Neural cell (in vitro differentiated cells): ENCODE measurements at regions not wholly inside any gene's neighbourhood (a gene's known extent, or its start where the extent isn't known, plus 50 kb on each side); places are given as distances from the start of the nearest gene placed in this dataset.

Source experiments
- H2AFZ ChIP-seq: fragments of 200-600, 300-800 bp; sonication (generic), shearing (Covaris generic); 2 replicates; pipeline ENCODE4 v1.6.0; 2014; ENCODE audit warnings: low read depth, mild to moderate bottlenecking, antibody characterized with exemption, low read length, moderate library complexity
- H3F3A ChIP-seq: fragments of 200-600 bp; shearing (Covaris generic); 2 replicates; pipeline ENCODE4 v1.6.1; 2016; ENCODE audit warnings: mild to moderate bottlenecking, moderate library complexity, mixed read lengths, antibody characterized with exemption, low read length; ENCODE audit not compliant: insufficient read depth, poor library complexity, severe bottlenecking
- H3K27ac ChIP-seq: fragments of 200-600, 300-800 bp; sonication (generic), shearing (Covaris generic); 2 replicates; pipeline ENCODE4 v1.5.1; 2014; ENCODE audit warnings: mild to moderate bottlenecking, low read length, moderate library complexity
- H3K27me3 ChIP-seq: fragments of 300-800, 200-600 bp; sonication (generic), shearing (Covaris generic); 2 replicates; pipeline ENCODE4 v1.6.0; 2014; ENCODE audit warnings: mild to moderate bottlenecking, low read depth, low read length, moderate library complexity; ENCODE audit not compliant: insufficient read depth
- H3K36me3 ChIP-seq: fragments of 300-800, 200-600 bp; sonication (generic), shearing (Covaris generic); 2 replicates; pipeline ENCODE4 v1.5.1; 2014; ENCODE audit warnings: mild to moderate bottlenecking, antibody characterized with exemption, low read length, moderate library complexity; ENCODE audit not compliant: insufficient read depth
- H3K4me2 ChIP-seq: fragments of 300-800, 200-600 bp; sonication (generic), shearing (Covaris generic); 2 replicates; pipeline ENCODE4 v1.6.0; 2014; ENCODE audit warnings: mild to moderate bottlenecking, low read length
- H3K4me3 ChIP-seq: fragments of 300-800, 200-600 bp; sonication (generic), shearing (Covaris generic); 2 replicates; pipeline ENCODE4 v1.5.1; 2014; ENCODE audit warnings: mild to moderate bottlenecking, low read length, moderate library complexity
- H3K79me2 ChIP-seq: fragments of 200-600 bp; shearing (Covaris generic); replicated peaks from 2 replicates; pipeline ENCODE4 v1.6.0; 2014; ENCODE audit warnings: mild to moderate bottlenecking, low read length, moderate library complexity; ENCODE audit not compliant: insufficient read depth
- H3K9ac ChIP-seq: fragments of 300-800, 200-600 bp; sonication (generic), shearing (Covaris generic); 2 replicates; pipeline ENCODE4 v1.6.1; 2016; ENCODE audit warnings: mild to moderate bottlenecking, low read length, mixed read lengths
- H3K9me2 ChIP-seq: fragments of 200-600 bp; shearing (Covaris generic); 2 replicates; pipeline ENCODE4 v1.6.1; 2016; ENCODE audit warnings: mild to moderate bottlenecking, low read length, mixed read lengths; ENCODE audit not compliant: insufficient read depth
- H3K9me3 ChIP-seq: fragments of 200-600, 300-800 bp; sonication (generic), shearing (Covaris generic); 2 replicates; pipeline ENCODE4 v1.6.1; 2016; ENCODE audit warnings: mild to moderate bottlenecking, mixed run types, low read length, moderate library complexity, mixed read lengths
- H4K20me1 ChIP-seq: fragments of 200-600 bp; shearing (Covaris generic); 2 replicates; pipeline ENCODE4 v1.6.1; 2016; ENCODE audit warnings: mild to moderate bottlenecking, mixed run types; ENCODE audit not compliant: insufficient read depth
- EP300 ChIP-seq: fragments of 450-650 bp; conservative IDR thresholded peaks from 2 replicates; pipeline ENCODE4 v1.6.1; 2014; ENCODE audit warnings: antibody characterized with exemption, mild to moderate bottlenecking, moderate library complexity; ENCODE audit not compliant: poor library complexity, severe bottlenecking
- EZH2 ChIP-seq: fragments of 200-600, 300-800 bp; shearing (Covaris generic), sonication (generic); IDR thresholded peaks from 2 replicates; pipeline ENCODE4 v1.6.1; 2014; ENCODE audit warnings: antibody characterized with exemption, low read length, borderline replicate concordance, mild to moderate bottlenecking; ENCODE audit not compliant: insufficient read depth, poor library complexity, severe bottlenecking
- MXI1 ChIP-seq: fragments of 450-650 bp; conservative IDR thresholded peaks from 2 replicates; pipeline ENCODE4 v1.6.1; 2014; ENCODE audit warnings: antibody characterized with exemption, mild to moderate bottlenecking; ENCODE audit not compliant: poor library complexity, severe bottlenecking
- POLR2AphosphoS5 ChIP-seq: IDR thresholded peaks from 2 replicates; pipeline ENCODE4 v1.6.1; 2012
- RAD21 ChIP-seq: fragments of 450-650 bp; conservative IDR thresholded peaks from 2 replicates; pipeline ENCODE4 v1.6.1; 2014; ENCODE audit warnings: antibody characterized with exemption, mild to moderate bottlenecking, moderate library complexity
- SMC3 ChIP-seq: fragments of 450-650 bp; conservative IDR thresholded peaks from 2 replicates; pipeline ENCODE4 v1.6.1; 2014; ENCODE audit warnings: antibody characterized with exemption, mild to moderate bottlenecking, moderate library complexity; ENCODE audit not compliant: poor library complexity
- TAF1 ChIP-seq: IDR thresholded peaks from 2 replicates; pipeline ENCODE4 v1.6.1; 2012; ENCODE audit warnings: low read depth
- TF ChIP-seq, protein P1 (sequence below): fragments of 450-650 bp; IDR thresholded peaks from 2 replicates; pipeline ENCODE4 v1.5.1; 2014; ENCODE audit warnings: antibody characterized with exemption, mild to moderate bottlenecking, moderate library complexity; ENCODE audit not compliant: poor library complexity, severe bottlenecking
- TF ChIP-seq, protein P2 (sequence below): IDR thresholded peaks from 2 replicates; pipeline ENCODE4 v1.6.1; 2012; ENCODE audit warnings: borderline replicate concordance

DNA sequence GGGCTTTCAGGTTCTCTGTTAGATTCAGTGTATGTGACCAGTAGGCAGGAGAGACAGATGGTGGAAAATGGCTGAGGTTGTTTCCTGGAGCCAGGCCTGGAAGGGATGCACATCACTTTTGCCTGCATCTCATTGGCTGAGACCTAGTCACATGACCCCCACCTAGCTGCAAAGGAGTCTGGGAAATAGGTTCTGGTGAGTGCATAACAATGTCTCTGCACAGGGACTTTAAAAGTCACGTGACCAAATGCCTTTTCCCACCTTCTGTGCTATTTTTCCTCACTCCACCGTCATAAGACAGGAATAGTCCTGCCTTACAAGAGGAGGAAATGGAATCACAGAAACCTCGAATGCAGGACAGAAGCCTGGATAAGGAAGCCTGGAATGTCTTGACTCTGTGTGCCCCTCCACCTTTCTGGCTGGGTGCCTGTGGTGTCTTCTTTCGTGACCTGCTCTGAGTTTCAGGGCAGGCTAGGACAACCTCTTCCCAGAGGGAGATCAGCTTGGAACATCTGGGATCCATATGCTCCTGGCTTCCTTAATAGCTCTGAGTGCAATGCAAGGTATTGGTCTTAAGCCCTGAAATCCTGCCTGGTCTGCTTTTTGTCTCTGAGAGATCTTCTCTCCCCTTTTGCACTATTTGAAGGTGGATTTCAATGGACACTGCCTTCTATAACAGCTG, 139.9 kb upstream of the ZNF438 start:
- no peaks in the 10 kb centered on the region for H3K79me2 ChIP-seq
- H3K27me3 ChIP-seq: no peaks in the 10 kb centered on the region
- no peak overlapping the region for H3K9ac ChIP-seq
- no peak overlapping the region for H3K4me2 ChIP-seq
- no peaks in the 10 kb centered on the region for H3K36me3 ChIP-seq
- H2AFZ ChIP-seq: no peak overlapping the region
- H3K4me3 ChIP-seq: no peak overlapping the region
- no peak overlapping the region for H3K27ac ChIP-seq
- no peaks in the 10 kb centered on the region for H4K20me1 ChIP-seq
- no peaks in the 10 kb centered on the region for H3K9me3 ChIP-seq
- TF ChIP-seq SMC3 (no peak), RAD21 (no peak), TAF1 (no peak), MXI1 (no peak), POLR2AphosphoS5 (no peak), EZH2 (no peak), EP300 (no peak)
- TF ChIP-seq, protein P1, sequence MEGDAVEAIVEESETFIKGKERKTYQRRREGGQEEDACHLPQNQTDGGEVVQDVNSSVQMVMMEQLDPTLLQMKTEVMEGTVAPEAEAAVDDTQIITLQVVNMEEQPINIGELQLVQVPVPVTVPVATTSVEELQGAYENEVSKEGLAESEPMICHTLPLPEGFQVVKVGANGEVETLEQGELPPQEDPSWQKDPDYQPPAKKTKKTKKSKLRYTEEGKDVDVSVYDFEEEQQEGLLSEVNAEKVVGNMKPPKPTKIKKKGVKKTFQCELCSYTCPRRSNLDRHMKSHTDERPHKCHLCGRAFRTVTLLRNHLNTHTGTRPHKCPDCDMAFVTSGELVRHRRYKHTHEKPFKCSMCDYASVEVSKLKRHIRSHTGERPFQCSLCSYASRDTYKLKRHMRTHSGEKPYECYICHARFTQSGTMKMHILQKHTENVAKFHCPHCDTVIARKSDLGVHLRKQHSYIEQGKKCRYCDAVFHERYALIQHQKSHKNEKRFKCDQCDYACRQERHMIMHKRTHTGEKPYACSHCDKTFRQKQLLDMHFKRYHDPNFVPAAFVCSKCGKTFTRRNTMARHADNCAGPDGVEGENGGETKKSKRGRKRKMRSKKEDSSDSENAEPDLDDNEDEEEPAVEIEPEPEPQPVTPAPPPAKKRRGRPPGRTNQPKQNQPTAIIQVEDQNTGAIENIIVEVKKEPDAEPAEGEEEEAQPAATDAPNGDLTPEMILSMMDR: no peak
- TF ChIP-seq, protein P2, sequence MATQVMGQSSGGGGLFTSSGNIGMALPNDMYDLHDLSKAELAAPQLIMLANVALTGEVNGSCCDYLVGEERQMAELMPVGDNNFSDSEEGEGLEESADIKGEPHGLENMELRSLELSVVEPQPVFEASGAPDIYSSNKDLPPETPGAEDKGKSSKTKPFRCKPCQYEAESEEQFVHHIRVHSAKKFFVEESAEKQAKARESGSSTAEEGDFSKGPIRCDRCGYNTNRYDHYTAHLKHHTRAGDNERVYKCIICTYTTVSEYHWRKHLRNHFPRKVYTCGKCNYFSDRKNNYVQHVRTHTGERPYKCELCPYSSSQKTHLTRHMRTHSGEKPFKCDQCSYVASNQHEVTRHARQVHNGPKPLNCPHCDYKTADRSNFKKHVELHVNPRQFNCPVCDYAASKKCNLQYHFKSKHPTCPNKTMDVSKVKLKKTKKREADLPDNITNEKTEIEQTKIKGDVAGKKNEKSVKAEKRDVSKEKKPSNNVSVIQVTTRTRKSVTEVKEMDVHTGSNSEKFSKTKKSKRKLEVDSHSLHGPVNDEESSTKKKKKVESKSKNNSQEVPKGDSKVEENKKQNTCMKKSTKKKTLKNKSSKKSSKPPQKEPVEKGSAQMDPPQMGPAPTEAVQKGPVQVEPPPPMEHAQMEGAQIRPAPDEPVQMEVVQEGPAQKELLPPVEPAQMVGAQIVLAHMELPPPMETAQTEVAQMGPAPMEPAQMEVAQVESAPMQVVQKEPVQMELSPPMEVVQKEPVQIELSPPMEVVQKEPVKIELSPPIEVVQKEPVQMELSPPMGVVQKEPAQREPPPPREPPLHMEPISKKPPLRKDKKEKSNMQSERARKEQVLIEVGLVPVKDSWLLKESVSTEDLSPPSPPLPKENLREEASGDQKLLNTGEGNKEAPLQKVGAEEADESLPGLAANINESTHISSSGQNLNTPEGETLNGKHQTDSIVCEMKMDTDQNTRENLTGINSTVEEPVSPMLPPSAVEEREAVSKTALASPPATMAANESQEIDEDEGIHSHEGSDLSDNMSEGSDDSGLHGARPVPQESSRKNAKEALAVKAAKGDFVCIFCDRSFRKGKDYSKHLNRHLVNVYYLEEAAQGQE: no peak
- no peaks in the 10 kb centered on the region for H3K9me2 ChIP-seq
- no peaks in the 10 kb centered on the region for H3F3A ChIP-seq

DNA sequence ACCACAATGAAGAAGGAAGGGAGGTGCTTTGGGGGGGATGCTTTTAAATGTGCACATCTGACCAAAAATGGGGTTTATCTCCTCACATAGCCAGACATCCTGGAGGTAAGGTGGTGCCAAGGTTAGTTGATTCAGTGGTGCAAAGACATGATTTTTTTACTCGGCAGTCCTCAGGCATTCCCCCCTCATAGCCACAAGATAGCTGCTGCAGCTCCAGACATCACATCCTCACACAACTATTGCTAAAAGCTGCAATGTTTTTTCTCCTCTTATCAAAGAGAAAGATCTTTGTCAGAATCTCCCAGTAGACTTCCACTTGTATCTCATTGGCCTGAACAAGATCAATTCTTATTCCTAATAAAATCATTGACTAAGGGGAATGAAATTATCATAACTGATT, 141.3 kb upstream of the ZNF438 start:
- Histone ChIP-seq H3K9ac (no peak overlapping the region), H2AFZ (no peak overlapping the region)
- no peak for TF ChIP-seq MXI1
- TF ChIP-seq, protein P2: no peak

More for the DNA sequence above, 141.3 kb upstream of the ZNF438 start:
- H4K20me1 ChIP-seq: no peaks in the 10 kb centered on the region
- H3K4me2 ChIP-seq: no peak overlapping the region
- H3K36me3 ChIP-seq: no peaks in the 10 kb centered on the region
- no peaks in the 10 kb centered on the region for H3K9me3 ChIP-seq
- H3K27ac ChIP-seq: no peak overlapping the region
- H3K4me3 ChIP-seq: no peak overlapping the region
- no peaks in the 10 kb centered on the region for H3K9me2 ChIP-seq
- no peaks in the 10 kb centered on the region for H3K27me3 ChIP-seq
- H3F3A ChIP-seq: no peaks in the 10 kb centered on the region
- H3K79me2 ChIP-seq: no peaks in the 10 kb centered on the region
